Right renal pelvis (tissue), 4 donors: ENCODE measurements at regions not wholly inside any gene's neighbourhood (a gene's known extent, or its start where the extent isn't known, plus 50 kb on each side); places are given as distances from the start of the nearest gene placed in this dataset.

Experiments
- DNase-seq, 4 donors: peaks; one replicate each; pipeline ENCODE4 v3.0.0-alpha.2; 2013; ENCODE audit warnings: low read depth in 4 of 4, low spot score in 3 of 4, missing footprints in 1 of 4

DNA sequence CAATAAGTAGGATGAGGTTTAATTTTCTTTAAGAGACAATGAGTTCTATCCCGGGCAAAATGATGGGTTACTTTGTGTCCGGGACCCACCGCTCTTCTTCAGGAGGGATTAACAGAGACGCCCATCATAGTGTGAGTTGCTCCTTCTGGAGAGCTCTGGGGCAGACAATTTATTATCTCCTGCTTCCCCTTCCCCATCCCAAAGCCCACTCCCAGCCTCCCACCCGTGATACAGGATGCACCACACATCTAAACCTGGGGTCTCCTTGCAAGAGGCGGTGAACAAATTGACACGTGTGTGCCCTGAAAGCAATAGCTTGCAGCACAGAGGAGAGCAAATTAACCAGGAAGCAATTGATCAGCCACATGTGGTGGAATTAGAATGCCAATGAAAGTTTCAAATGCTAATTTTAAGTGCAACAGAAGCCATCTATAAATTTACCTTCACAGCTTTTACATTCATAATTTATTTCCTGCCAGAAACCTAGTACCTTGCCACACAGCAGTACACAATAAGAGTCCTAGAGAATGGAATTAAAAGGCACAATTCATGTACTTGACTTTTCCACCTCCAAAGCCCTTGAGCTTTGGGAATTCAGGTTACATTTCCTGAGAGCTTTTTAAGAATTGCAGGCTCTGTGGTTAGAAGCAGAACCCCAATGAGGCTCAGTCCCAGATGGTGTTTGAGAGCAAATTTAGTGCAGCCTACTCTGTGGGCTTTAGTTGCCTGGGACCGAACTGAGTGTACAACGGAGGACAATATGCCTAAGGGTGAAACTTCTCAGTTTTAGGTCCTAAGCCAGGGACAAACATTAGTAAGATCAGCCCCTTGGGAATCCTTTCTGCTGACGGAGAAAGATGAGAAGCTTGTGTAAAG is 399.6 kb downstream of the MED10 start:
- no peak for DNase-seq

DNA sequence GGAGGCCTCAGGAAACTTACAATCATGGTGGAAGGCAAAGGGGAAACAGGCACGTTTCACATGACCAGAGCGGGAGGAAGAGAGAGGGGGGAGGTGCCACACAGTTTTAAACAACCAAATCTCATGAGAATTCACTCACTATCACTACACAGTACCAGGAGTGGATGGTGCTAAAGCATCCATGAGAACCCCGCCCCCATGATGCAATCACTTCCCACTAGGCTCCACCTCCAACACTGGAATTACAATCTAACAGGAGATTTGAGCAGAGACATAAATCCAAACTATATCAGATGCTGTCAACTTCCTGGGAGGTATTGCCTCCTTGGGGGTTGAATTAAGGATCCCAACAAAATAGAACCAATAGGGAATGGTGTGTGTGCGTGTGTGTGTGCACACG is 407.1 kb downstream of the MED10 start:
- DNase-seq, result no peak

GRCh38 chr5:5969942-5970483 is 408.3 kb downstream of the MED10 start:
- DNase-seq, result no peak

GRCh38 chr5:5968981-5969380 is 409.4 kb downstream of the MED10 start:
- no peak for DNase-seq

- DNase-seq, result no peak
These were observed 410.4 kb downstream of the MED10 start for GRCh38 chr5:5967944-5968343.

GRCh38 chr5:5967373-5967772 is 411.0 kb downstream of the MED10 start:
- DNase-seq, result no peak

- no peak for DNase-seq
These were observed 413.2 kb downstream of the MED10 start for GRCh38 chr5:5965132-5965531.

DNA sequence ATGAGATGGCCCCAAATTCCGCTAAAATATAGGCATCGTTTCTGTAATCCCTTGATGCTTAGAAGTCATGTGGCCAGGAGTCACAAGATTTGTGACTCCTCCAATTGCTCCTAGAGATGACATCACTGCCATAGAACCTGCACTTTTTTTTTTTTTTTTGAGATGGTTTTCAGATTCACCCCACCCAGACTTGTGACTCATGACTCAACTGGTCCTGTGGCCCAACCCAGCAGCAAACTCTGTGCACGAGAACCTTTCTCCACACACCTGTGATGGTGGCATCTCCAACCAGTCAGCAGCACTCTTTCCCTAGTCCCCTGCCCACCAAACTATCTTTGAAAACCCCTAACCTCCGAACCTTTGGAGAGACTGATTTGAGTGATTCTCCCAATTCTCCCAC is 414.0 kb downstream of the MED10 start:
- no peak for DNase-seq

DNA sequence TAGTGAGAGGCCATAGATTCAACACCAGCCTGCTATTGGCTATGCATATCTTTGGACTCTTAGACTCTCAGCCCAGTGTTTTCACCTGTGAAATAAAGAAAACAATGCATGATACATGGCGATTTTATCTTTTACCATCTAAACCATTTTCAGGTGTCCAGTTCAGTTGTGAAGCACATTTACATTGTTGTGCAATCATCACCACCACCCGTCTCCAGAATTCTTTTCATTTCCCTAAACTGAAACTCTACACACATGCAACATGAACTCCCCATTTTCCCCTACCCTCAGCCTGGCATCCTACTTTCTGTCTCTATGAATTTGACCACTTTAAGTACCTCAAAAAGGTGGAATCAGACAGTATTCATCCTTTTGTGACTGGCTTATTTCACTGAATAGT is 420.6 kb downstream of the MED10 start:
- no peak for DNase-seq

- no peak for DNase-seq
These were observed 424.1 kb downstream of the MED10 start for GRCh38 chr5:5954275-5954598.

GRCh38 chr5:5953584-5954274 is 424.6 kb downstream of the MED10 start:
- DNase-seq, result no peak

DNA sequence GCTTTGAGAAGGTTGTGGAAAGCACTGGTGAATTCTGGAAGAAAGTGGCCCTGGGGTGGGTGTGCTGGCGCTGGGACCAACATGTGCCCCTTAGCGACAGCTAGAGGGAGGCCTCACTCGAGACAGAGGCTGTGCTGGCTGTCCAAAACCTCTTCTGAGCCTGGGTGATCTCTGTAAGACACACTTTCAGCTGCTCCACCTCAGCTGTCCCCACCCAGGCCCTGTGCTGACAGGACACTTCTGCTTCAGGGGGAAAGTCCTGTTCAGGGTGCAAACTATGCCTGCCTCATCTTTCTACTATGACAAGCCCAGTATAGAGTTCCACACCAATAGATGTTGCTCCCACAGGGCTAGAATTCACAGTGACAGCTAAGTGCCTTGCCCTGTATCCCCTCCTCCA is 426.4 kb downstream of the MED10 start:
- no peak for DNase-seq

DNA sequence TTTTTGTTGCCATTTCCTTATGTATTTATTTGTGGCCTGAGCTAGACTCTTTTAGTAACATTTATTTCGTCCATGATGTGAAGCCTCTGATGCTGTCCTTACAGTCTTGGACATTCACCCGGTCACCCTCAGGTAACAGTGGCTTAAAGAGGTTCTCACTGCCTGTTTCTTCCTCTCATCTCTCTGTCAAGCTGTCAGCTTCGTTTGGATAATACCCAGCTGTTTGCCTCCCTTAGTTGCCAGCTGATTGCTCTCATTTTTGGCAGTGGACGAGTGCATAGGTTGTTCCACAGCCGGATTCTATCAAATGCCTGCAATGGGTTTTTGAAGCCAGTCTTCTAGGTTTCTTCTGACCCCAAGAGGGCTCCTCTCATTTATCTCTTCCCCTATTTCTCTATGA is 427.7 kb downstream of the MED10 start:
- DNase-seq, result no peak

DNA sequence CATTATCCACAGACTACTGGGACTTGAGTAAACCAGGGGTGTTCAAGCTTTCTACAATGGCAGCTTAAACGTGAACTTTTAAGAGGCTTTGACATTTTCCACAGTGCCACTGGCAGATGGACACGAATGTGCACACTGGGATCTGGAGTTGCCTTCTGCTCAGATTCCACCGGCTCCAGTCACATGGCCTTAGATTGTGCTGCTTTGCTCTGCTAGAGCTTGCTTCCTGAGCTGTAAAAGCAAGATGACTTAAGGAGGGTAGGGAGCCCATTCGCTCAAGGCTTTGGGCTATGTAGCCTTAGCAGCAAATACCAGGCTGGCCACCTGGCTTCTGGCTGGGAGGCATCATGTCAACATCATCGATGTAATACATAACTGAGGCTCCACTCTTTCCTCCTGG is 436.9 kb downstream of the MED10 start:
- no peak for DNase-seq

DNA sequence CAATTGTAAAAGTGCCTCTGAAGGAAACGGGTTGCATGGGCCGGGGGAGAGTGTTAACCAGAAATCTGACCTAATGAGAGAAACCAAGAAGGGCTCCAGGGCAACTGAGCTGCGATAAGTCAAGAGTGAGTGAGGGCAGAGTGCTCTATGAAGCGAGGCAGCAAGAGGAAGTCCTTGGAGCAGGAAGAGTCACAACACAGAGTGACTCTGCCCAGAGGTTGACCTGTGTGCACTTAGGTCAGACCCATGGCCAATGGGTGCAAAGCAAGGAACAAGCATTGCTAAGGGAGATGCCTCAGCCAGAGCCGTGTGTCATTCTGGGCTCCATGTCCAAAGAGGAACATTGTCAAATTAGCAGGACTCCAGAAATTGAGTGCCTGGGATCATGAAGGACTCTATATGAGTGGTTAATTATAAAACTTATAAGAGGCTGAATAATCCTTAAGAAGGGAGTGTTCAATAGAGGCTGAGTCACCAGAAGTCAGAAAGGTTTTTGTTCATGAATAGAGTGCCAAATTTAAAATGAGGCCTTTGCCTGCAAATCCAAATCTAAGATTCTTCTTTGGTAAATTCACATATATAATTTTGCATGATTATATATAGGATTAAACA is 438.5 kb downstream of the MED10 start:
- DNase-seq, result no peak

DNA sequence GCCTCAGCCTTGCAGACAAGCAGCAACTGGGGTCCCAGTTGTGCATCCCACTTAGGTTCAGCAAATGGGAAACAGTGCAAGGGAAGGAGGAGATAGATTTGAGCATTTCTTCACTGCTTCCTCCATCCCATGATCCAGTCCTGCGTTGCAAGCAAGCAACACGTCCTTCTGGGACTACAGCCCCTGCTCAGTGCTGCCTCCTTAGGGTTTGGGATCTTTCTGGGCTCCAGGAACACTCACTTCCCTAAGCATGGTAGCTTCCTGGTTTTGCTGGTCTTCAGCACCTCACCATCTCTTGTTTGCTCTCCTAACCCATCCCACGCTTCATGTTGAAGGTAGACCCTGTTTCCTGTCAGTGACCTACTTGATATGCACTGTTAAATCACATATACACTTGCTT is 444.7 kb downstream of the MED10 start:
- no peak for DNase-seq

- DNase-seq, result no peak
These were observed 445.5 kb downstream of the MED10 start for GRCh38 chr5:5932824-5933223.

- no peak for DNase-seq
These were observed 447.8 kb downstream of the MED10 start for GRCh38 chr5:5930561-5930960.

DNA sequence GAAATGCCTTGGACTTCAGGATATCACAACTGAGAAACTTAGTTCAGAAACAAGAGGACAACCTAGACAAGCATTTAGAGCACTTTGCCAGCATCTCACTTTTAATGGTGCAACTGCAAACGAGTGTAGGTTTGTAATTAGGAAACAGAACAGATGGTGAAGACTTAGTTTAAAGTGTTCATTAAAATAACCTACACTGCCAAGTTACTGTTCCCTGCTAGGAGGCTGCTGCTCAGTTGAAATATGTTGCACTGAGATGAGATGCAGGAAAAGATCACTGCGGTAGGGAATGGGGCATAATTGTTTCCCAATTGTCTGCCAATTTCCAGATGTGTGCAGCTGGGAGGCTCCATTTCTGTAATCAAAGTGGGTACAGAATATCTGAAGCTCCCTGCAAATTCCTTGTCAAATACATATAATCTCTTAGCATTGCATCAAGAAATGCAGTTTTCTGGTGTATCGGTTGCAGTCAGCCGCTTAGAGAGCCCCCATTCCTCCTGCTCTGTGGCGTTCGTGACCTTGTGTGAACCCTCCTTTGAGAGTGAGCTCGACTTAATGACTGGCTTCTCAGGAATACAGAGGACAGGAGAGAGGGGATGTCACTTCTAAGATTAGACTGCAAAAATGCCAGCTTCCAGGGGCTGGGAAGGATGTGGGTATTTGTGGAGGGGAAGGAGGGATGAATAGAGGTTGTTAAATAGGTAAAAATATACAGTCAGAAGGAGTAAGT is 448.9 kb downstream of the MED10 start:
- no peak for DNase-seq

- DNase-seq, result no peak
These were observed 453.2 kb downstream of the MED10 start for GRCh38 chr5:5925191-5925590.

DNA sequence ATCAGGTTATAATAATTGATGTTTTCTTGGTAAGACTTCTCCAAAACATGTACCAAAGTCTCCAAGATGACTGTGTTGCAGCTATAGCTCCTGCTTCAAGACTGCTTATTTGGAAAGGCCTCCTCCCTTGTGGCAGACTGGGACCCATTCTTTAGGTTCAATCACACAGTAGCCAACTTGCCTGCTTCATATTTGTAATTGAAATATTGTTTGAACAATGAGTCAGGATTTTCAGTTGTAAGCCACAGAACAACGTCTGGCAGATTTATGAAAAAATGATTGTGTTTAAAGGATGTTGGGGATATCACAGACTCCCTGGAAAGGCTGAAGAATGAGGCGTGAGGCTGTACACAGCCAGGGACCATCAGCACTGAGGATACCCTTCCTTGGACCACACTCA is 458.9 kb downstream of the MED10 start:
- no peak for DNase-seq
